ENCODE measurements at regions not wholly inside any gene's neighbourhood (a gene's known extent, or its start where the extent isn't known, plus 50 kb on each side); places are given as distances from the start of the nearest gene placed in this dataset.

GRCh38 chr5:54927097-54927746, 58.2 kb downstream of the ESM1 start:
- no peak for DNase-seq (ENCODE audit: low spot score)

GRCh38 chr5:54924487-54924886, 60.9 kb downstream of the ESM1 start:
- no peak for DNase-seq (ENCODE audit: low spot score)

GRCh38 chr5:54917323-54917722, 68.1 kb downstream of the ESM1 start:
- no peak for DNase-seq (ENCODE audit: low spot score)

- no peak for DNase-seq (ENCODE audit: low spot score)
Observed at GRCh38 chr5:54915466-54916027, 69.8 kb downstream of the ESM1 start.

- no peak for DNase-seq (ENCODE audit: low spot score)
Observed at GRCh38 chr5:54912021-54912420, 73.4 kb downstream of the ESM1 start.

GRCh38 chr5:54909911-54910870, 75.2 kb downstream of the ESM1 start:
- no peak for DNase-seq (ENCODE audit: low spot score)

- no peak for DNase-seq (ENCODE audit: low spot score)
Observed at GRCh38 chr5:54908774-54909525, 76.4 kb downstream of the ESM1 start.

- peak; percentile 48 for DNase-seq (ENCODE audit: low spot score)
Observed at GRCh38 chr5:54905942-54906537, 79.4 kb downstream of the ESM1 start.

- no peak for DNase-seq (ENCODE audit: low spot score)
Observed at GRCh38 chr5:54905246-54905795, 80.1 kb downstream of the ESM1 start.

GRCh38 chr5:54904425-54904824, 81.0 kb downstream of the ESM1 start:
- DNase-seq (ENCODE audit: low spot score) = peak; percentile 36

GRCh38 chr5:54902791-54903473, 82.5 kb downstream of the ESM1 start:
- no peak for DNase-seq (ENCODE audit: low spot score)

- no peak for DNase-seq (ENCODE audit: low spot score)
Observed at GRCh38 chr5:54900984-54901725, 84.2 kb downstream of the ESM1 start.

GRCh38 chr5:54897001-54897400, 88.4 kb downstream of the ESM1 start:
- DNase-seq (ENCODE audit: low spot score) = no peak

- peak; percentile 46 for DNase-seq (ENCODE audit: low spot score)
Observed at GRCh38 chr5:54895816-54896341, 89.5 kb downstream of the ESM1 start.

GRCh38 chr5:54894957-54895815, 90.2 kb downstream of the ESM1 start:
- DNase-seq (ENCODE audit: low spot score) = no peak

GRCh38 chr5:54889826-54890225, 95.6 kb downstream of the ESM1 start:
- no peak for DNase-seq (ENCODE audit: low spot score)

- DNase-seq (ENCODE audit: low spot score) = no peak
Observed at GRCh38 chr5:54887663-54888062, 97.7 kb downstream of the ESM1 start.

- DNase-seq (ENCODE audit: low spot score) = no peak
Observed at GRCh38 chr5:54886866-54887265, 98.5 kb downstream of the ESM1 start.

- no peak for DNase-seq (ENCODE audit: low spot score)
Observed at GRCh38 chr5:54885636-54886035, 99.8 kb downstream of the ESM1 start.

All from D341Med (cell line).